HFF-Myc (cell line): ENCODE measurements at regions not wholly inside any gene's neighbourhood (a gene's known extent, or its start where the extent isn't known, plus 50 kb on each side); places are given as distances from the start of the nearest gene placed in this dataset.
"Not testable (repeated sequence)": the region's sequence is repeated elsewhere in the genome, so short reads cannot be mapped to it uniquely, and the experiment has no call there.

Experiments
- DNase-seq: peaks from one replicate; pipeline ENCODE4 v3.0.0-alpha.2; 2011; ENCODE audit warnings: low read depth; ENCODE audit errors: extremely low read depth
- H3K4me3 ChIP-seq: replicated peaks from 2 replicates; pipeline ENCODE4 v1.5.1; 2011; ENCODE audit warnings: low read depth, mild to moderate bottlenecking, control low read depth, low read length
- CTCF ChIP-seq: IDR thresholded peaks from 2 replicates; pipeline ENCODE4 v1.5.1; 2012; ENCODE audit warnings: mild to moderate bottlenecking, low read depth, low read length, control low read depth; ENCODE audit errors: missing control alignments

- not testable (repeated sequence) for DNase-seq, H3K4me3 ChIP-seq
Observed at GRCh38 chrX:23458957-23459356, 124.3 kb downstream of the PTCHD1 start.

DNA sequence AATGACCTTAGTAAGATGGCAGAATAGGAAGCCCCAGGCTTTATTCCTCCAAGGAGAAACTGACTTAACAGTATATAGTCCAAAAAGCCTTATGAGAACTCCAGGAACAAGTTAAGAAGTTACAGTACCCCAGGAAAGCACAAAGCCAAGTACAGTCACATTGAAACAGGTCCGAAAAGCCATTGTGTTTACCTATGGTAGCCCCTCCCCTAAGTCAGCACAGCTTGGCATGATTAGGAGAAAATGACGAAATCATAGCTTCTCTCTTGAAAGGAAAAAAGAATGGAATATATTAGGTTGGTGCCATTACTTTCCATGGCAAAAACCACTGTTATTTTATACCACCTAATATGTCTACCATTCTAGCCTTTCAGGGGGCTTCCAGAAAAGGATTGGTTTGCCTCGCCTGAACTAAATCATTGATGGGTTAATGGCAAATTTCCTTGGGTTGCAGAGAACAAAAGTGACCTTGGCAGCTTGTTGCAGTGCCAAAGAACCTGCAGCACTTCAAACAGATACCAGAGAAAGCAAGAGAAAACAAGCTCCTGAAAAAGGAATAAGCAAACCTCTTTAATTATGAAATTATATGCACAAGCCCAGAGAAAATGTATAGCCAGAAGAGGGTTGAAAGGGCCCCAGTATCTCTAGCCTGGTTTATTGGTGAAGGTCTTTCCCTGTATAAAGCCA is 130.6 kb downstream of the PTCHD1 start:
- H3K4me3 ChIP-seq = no peak overlapping the region
- DNase-seq = no peak
- TF ChIP-seq CTCF = no peak

GRCh38 chrX:23465985-23466384 is 131.3 kb downstream of the PTCHD1 start:
- no peak for TF ChIP-seq CTCF
- no peak for DNase-seq
- H3K4me3 ChIP-seq = no peak overlapping the region

DNA sequence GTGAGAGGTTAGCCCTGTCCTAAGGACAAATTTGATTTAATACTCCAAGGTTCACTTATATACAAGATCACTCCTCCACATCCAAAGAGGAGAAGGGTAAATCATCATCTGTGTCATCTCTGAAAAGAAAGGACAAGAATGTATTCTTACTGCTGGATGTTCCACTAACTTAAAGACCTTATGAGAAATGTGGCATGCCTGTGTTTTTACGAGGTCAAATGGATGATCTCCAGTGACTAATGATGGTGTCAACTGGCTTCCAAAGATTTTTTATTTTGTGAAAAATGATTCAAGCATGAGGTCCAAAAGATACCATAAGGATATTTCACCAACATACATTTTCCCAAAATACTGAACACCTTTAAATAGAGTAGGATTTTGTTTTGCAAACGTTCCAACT is 143.4 kb downstream of the PTCHD1 start:
- H3K4me3 ChIP-seq = no peak overlapping the region
- DNase-seq = no peak
- no peak for TF ChIP-seq CTCF

GRCh38 chrX:23478561-23478960 is 143.9 kb downstream of the PTCHD1 start:
- no peak for DNase-seq
- TF ChIP-seq CTCF = no peak
- no peak overlapping the region for H3K4me3 ChIP-seq

- no peak for TF ChIP-seq CTCF
- no peak for DNase-seq
- no peak overlapping the region for H3K4me3 ChIP-seq
Observed at GRCh38 chrX:23482561-23482960, 147.9 kb downstream of the PTCHD1 start.

GRCh38 chrX:23483396-23483795 is 148.7 kb downstream of the PTCHD1 start:
- no peak for DNase-seq
- H3K4me3 ChIP-seq = no peak overlapping the region
- no peak for TF ChIP-seq CTCF
